ENCODE measurements at regions not wholly inside any gene's neighbourhood (a gene's known extent, or its start where the extent isn't known, plus 50 kb on each side); places are given as distances from the start of the nearest gene placed in this dataset.
"Not testable (repeated sequence)": the region's sequence is repeated elsewhere in the genome, so short reads cannot be mapped to it uniquely, and the experiment has no call there.

GRCh38 chr5:87034557-87034956 lies 233.1 kb upstream of the RASA1 start:
- H3K27ac ChIP-seq, result no peak overlapping the region
- no peak for TF ChIP-seq CTCF (conservative IDR thresholded peaks at IDR 0.05)

GRCh38 chr5:87042554-87042953 lies 225.1 kb upstream of the RASA1 start:
- TF ChIP-seq CTCF (conservative IDR thresholded peaks at IDR 0.05), result no peak
- H3K27ac ChIP-seq, result no peak overlapping the region

- no peak overlapping the region for H3K27ac ChIP-seq
- no peak for TF ChIP-seq CTCF (conservative IDR thresholded peaks at IDR 0.05)
Observed at GRCh38 chr5:87048156-87048555, 219.5 kb upstream of the RASA1 start.

GRCh38 chr5:87049012-87049411 lies 218.7 kb upstream of the RASA1 start:
- H3K27ac ChIP-seq, result not testable (repeated sequence)

- H3K27ac ChIP-seq, result no peak overlapping the region
- no peak for TF ChIP-seq CTCF (conservative IDR thresholded peaks at IDR 0.05)
Observed at GRCh38 chr5:87051502-87052113, 216.1 kb upstream of the RASA1 start.

- no peak overlapping the region for H3K27ac ChIP-seq
- no peak for TF ChIP-seq CTCF (conservative IDR thresholded peaks at IDR 0.05)
Observed at GRCh38 chr5:87053146-87053545, 214.5 kb upstream of the RASA1 start.

GRCh38 chr5:87054821-87055220 lies 212.9 kb upstream of the RASA1 start:
- H3K27ac ChIP-seq, result no peak overlapping the region
- TF ChIP-seq CTCF (conservative IDR thresholded peaks at IDR 0.05), result no peak

- no peak for TF ChIP-seq CTCF (conservative IDR thresholded peaks at IDR 0.05)
- no peak overlapping the region for H3K27ac ChIP-seq
Observed at GRCh38 chr5:87061046-87061445, 206.6 kb upstream of the RASA1 start.

Data from VCaP (cell line).